Endothelial cell of umbilical vein (primary cell): ENCODE measurements at regions not wholly inside any gene's neighbourhood (a gene's known extent, or its start where the extent isn't known, plus 50 kb on each side); places are given as distances from the start of the nearest gene placed in this dataset.

ENCODE experiments used
- BruUV-seq: library from RNA; stranded (reverse); fragments of 400-500 nt; replicated peaks from 2 replicates; lab custom pipeline; 2021; lab: Mats Ljungman, UMichigan
- CTCF ChIA-PET: fragments of 300-600, 350-600 bp; sonication (Branson Sonifier 250); formaldehyde crosslinking; loops from one replicate; lab custom pipeline; 2021; ENCODE audit warnings: antibody characterized with exemption, inconsistent platforms; lab: Charles Lee
- POLR2A ChIA-PET: fragments of 300-600, 350-600 bp; sonication (Branson Sonifier 250); formaldehyde crosslinking; loops from one replicate; lab custom pipeline; 2021; ENCODE audit warnings: antibody characterized with exemption, inconsistent platforms; lab: Charles Lee
- DNase-seq: peaks from one replicate; pipeline ENCODE4 v3.0.0-alpha.2; 2011; ENCODE audit warnings: low read depth, low spot score
- FAIRE-seq: peaks from 2 replicates; lab custom pipeline; 2011; peaks lifted over from hg19 to GRCh38; lab: Jason Lieb, UNC
- H2AFZ ChIP-seq: 2 replicates; pipeline ENCODE4 v1.6.0; 2012; ENCODE audit warnings: low read depth, low read length, control low read depth, inconsistent platforms
- H3K27ac ChIP-seq: 2 replicates; pipeline ENCODE4 v1.5.1; 2011; ENCODE audit warnings: low read depth, mild to moderate bottlenecking, control low read depth, low read length, moderate library complexity; ENCODE audit not compliant: insufficient read depth
- H3K27me3 ChIP-seq, 2 experiments: 2 replicates each; pipeline versions ENCODE4 v1.6.0 to v1.6.1; 2011; ENCODE audit warnings: low read length in 2 of 2, mixed read lengths in 1 of 2; ENCODE audit not compliant: control insufficient read depth in 2 of 2, insufficient read depth in 2 of 2
- H3K36me3 ChIP-seq, 2 experiments: 2 replicates in 1 of 2; 3 replicates in 1 of 2; pipeline ENCODE4 v1.5.1; 2011; ENCODE audit warnings: low read length in 2 of 2, mild to moderate bottlenecking in 1 of 2, moderate library complexity in 1 of 2; ENCODE audit not compliant: control insufficient read depth in 2 of 2, insufficient read depth in 2 of 2; ENCODE audit errors: extremely low read depth in 1 of 2
- H3K4me1 ChIP-seq: 3 replicates; pipeline ENCODE4 v1.5.1; 2011; ENCODE audit warnings: mild to moderate bottlenecking, low read length; ENCODE audit not compliant: control insufficient read depth, insufficient read depth; ENCODE audit errors: extremely low read depth
- H3K4me2 ChIP-seq: 2 replicates; pipeline ENCODE4 v1.6.1; 2011; ENCODE audit warnings: low read length, control low read depth, mixed read lengths; ENCODE audit not compliant: insufficient read depth
- H3K4me3 ChIP-seq, 3 experiments: fragments of 200-600 bp in 1 of 3; sonication (generic), shearing (Covaris generic) in 1 of 3; replicated peaks in 1 of 3; 2 replicates each; pipeline ENCODE4 v1.5.1; 2011 to 2016; ENCODE audit warnings: control low read depth in 3 of 3, low read length in 3 of 3, mild to moderate bottlenecking in 2 of 3, inconsistent platforms in 1 of 3, low read depth in 1 of 3, moderate library complexity in 1 of 3; ENCODE audit not compliant: insufficient read depth in 1 of 3
- H3K79me2 ChIP-seq: 2 replicates; pipeline ENCODE4 v1.6.0; 2012; ENCODE audit warnings: low read length, inconsistent platforms; ENCODE audit not compliant: control insufficient read depth, insufficient read depth
- H3K9ac ChIP-seq: replicated peaks from 2 replicates; pipeline ENCODE3; 2011; ENCODE audit warnings: low read length, control low read depth; ENCODE audit not compliant: insufficient read depth; ENCODE audit errors: extremely low read depth
- H3K9me1 ChIP-seq: replicated peaks from 3 replicates; pipeline ENCODE4 v1.6.0; 2011; ENCODE audit warnings: mild to moderate bottlenecking, low read length; ENCODE audit not compliant: control insufficient read depth, insufficient read depth; ENCODE audit errors: extremely low read depth
- H3K9me3 ChIP-seq: replicated peaks from 2 replicates; pipeline ENCODE4 v1.5.1; 2012; ENCODE audit warnings: low read length, inconsistent platforms; ENCODE audit not compliant: control insufficient read depth, insufficient read depth
- H4K20me1 ChIP-seq: replicated peaks from 2 replicates; pipeline ENCODE3; 2011; ENCODE audit warnings: mild to moderate bottlenecking, low read length; ENCODE audit not compliant: control insufficient read depth, insufficient read depth; ENCODE audit errors: extremely low read depth
- CTCF ChIP-seq, 2 donors: IDR thresholded peaks; 1 replicate in 1 of 2; 2 replicates in 1 of 2; pipeline ENCODE4 v1.5.1; 2011; ENCODE audit warnings: low read length in 2 of 2, mild to moderate bottlenecking in 2 of 2, moderate library complexity in 2 of 2, control low read depth in 1 of 2, inconsistent platforms in 1 of 2, low read depth in 1 of 2; ENCODE audit not compliant: insufficient read depth in 1 of 2; ENCODE audit errors: extremely low read depth in 1 of 2
- EZH2 ChIP-seq: IDR thresholded peaks from 2 replicates; pipeline ENCODE4 v1.6.1; 2012; ENCODE audit warnings: borderline replicate concordance, low read depth, mild to moderate bottlenecking, moderate library complexity, low read length, inconsistent platforms; ENCODE audit not compliant: severe bottlenecking
- FOS ChIP-seq: IDR thresholded peaks from 2 replicates; pipeline ENCODE4 v1.6.1; 2011; ENCODE audit warnings: mild to moderate bottlenecking, low read length, moderate library complexity, borderline replicate concordance; ENCODE audit not compliant: insufficient read depth
- GATA2 ChIP-seq: IDR thresholded peaks from 2 replicates; pipeline ENCODE4 v1.7.0; 2011; ENCODE audit warnings: low read depth, mild to moderate bottlenecking, moderate library complexity, mixed read lengths, low read length; ENCODE audit not compliant: insufficient read length, insufficient read depth
- JUN ChIP-seq: IDR thresholded peaks from 2 replicates; pipeline ENCODE4 v1.6.1; 2011; ENCODE audit warnings: borderline replicate concordance, low read depth; ENCODE audit not compliant: insufficient read length, insufficient read depth
- MAX ChIP-seq: IDR thresholded peaks from 2 replicates; pipeline ENCODE4 v1.6.1; 2011; ENCODE audit not compliant: insufficient read depth, insufficient read length
- MYC ChIP-seq: IDR thresholded peaks from one replicate; pipeline ENCODE4 v1.6.1; 2011; ENCODE audit warnings: mild to moderate bottlenecking, low read depth, low read length
- POLR2A ChIP-seq: IDR thresholded peaks from 2 replicates; pipeline ENCODE4 v1.6.1; 2012; ENCODE audit warnings: low read depth, mild to moderate bottlenecking, control low read depth, low read length
- POLR2AphosphoS5 ChIP-seq: IDR thresholded peaks from 2 replicates; pipeline ENCODE4 v1.6.1; 2012; ENCODE audit warnings: low read depth, mild to moderate bottlenecking, control low read depth, low read length, moderate library complexity; ENCODE audit not compliant: insufficient read depth
- dilution Hi-C: fragments of 300-500 bp; cut with MboI; formaldehyde crosslinking; loops from one replicate; pipeline ENCODE4 v1.15.0; 2019; ENCODE audit warnings: low sequenced_read_pairs; ENCODE audit not compliant: extremely low pct_ligation_motif_present
- intact Hi-C: fragments of 100-400 bp; cut with micrococcal nuclease; formaldehyde crosslinking; loops from one replicate; pipeline ENCODE4 v1.10.0; 2022

DNA sequence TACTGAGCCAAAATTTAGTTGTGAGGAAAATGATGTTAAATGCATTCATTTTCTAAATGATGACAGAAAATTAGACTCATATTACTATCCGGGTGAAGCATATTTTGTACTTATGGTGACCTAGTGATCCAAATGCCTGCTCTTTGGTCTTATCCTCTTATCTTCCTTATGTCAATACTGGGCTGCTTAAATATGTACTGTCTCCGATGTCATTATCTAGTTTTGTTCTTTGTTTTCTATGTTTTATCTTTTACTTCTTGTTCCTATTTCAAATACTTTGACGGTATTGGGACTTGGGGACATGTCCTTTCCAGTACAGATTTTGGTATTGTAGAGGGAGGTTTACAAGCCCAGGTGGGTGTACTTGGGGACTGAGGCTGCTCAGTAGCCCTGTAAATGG is 124.6 kb upstream of the ESR1 start:
- ChIA-PET CTCF (no interaction called here), POLR2A (no interaction called here)
- H3K9me3 ChIP-seq = no peaks in the 10 kb centered on the region
- intact Hi-C loops = no loop called here
- H3K27ac ChIP-seq = no peak overlapping the region
- no peaks in the 10 kb centered on the region for H3K36me3 ChIP-seq
- no peak for TF ChIP-seq GATA2
- no peak for TF ChIP-seq JUN
- TF ChIP-seq MYC = no peak
- no peak for TF ChIP-seq POLR2AphosphoS5
- no peak for TF ChIP-seq CTCF (IDR thresholded peaks at IDR 0.05; ENCODE audit: extremely low read depth in 1 of 2, insufficient read depth in 1 of 2, low read depth in 1 of 2, low read length in 2 of 2)
- TF ChIP-seq POLR2A = no peak
- no peak for TF ChIP-seq FOS
- TF ChIP-seq MAX = no peak
- no peak for TF ChIP-seq EZH2
- H3K9ac ChIP-seq = no peak overlapping the region
- DNase-seq (no peak), FAIRE-seq (no peak)
- H3K4me1 ChIP-seq = no peaks in the 10 kb centered on the region
- H2AFZ ChIP-seq = no peak overlapping the region
- no peak overlapping the region for H3K4me2 ChIP-seq
- H3K79me2 ChIP-seq = no peaks in the 10 kb centered on the region
- no peaks in the 10 kb centered on the region for H3K9me1 ChIP-seq
- dilution Hi-C loops = no loop called here
- H3K4me3 ChIP-seq = no peak overlapping the region
- H3K27me3 ChIP-seq = peaks cover 2 to 11% of the 10 kb centered on the region in 2 experiments
- no peaks in the 10 kb centered on the region for H4K20me1 ChIP-seq
- BruUV-seq = no TSS peak
